Adrenal gland (tissue), 5 donors: ENCODE measurements at regions not wholly inside any gene's neighbourhood (a gene's known extent, or its start where the extent isn't known, plus 50 kb on each side); places are given as distances from the start of the nearest gene placed in this dataset.

Experiments used
- CTCF ChIP-seq, 6 experiments: fragments of 450-650 bp in 4 of 6; fragments of 200-600 bp in 2 of 6; sonication (generic) in 1 of 6; IDR thresholded peaks; 1 replicate in 5 of 6; 2 replicates in 1 of 6; pipeline versions ENCODE4 v1.5.1 to v1.8.0; 2016 to 2021; ENCODE audit warnings: antibody characterized with exemption in 6 of 6, mild to moderate bottlenecking in 2 of 6, moderate library complexity in 1 of 6
- POLR2A ChIP-seq, 2 donors: fragments of 450-650 bp; IDR thresholded peaks; one replicate each; pipeline ENCODE4 v1.6.1; 2017; ENCODE audit warnings: antibody characterized with exemption in 2 of 2, mild to moderate bottlenecking in 2 of 2, moderate library complexity in 1 of 2
- donor health status: DM: no; HTN: no; CAD: no.

GRCh38 chr13:74816737-74817136 lies 665.2 kb downstream of the TBC1D4 start:
- TF ChIP-seq POLR2A (IDR thresholded peaks at IDR 0.05) (no peak), CTCF (IDR thresholded peaks at IDR 0.05) (no peak)
